GM12878 (cell line): ENCODE measurements at regions not wholly inside any gene's neighbourhood (a gene's known extent, or its start where the extent isn't known, plus 50 kb on each side); places are given as distances from the start of the nearest gene placed in this dataset.

ENCODE experiments used
- ATAC-seq: fragments of 200-7000 bp; cut with Tn5 transposase; 3 replicates; pipeline ENCODE4 v1.9.1; 2020; ENCODE audit warnings: mild to moderate bottlenecking, moderate library complexity
- BruUV-seq: library from RNA; stranded (reverse); fragments of 400-500 nt; replicated peaks from 2 replicates; lab custom pipeline; 2021; lab: Mats Ljungman, UMichigan
- CTCF ChIA-PET: fragments of 300-600 bp; sonication (Branson Sonifier 250); formaldehyde crosslinking; extraction: SDS; loops from one replicate; lab custom pipeline; 2021; ENCODE audit warnings: inconsistent platforms; lab: Yijun Ruan, JAX
- POLR2A ChIA-PET: fragments of 350-600 bp; formaldehyde crosslinking; extraction: SDS; loops from one replicate; lab custom pipeline; 2021; ENCODE audit warnings: inconsistent platforms; lab: Charles Lee
- RAD21 ChIA-PET: fragments of 300-600 bp; sonication (Branson Sonifier 250); formaldehyde crosslinking; loops from one replicate; lab custom pipeline; 2023; ENCODE audit warnings: antibody characterized with exemption; ENCODE audit not compliant: unreplicated experiment; lab: Charles Lee
- SMC1A ChIA-PET: fragments of 300-600 bp; sonication (Branson Sonifier 250); formaldehyde crosslinking; loops from one replicate; lab custom pipeline; 2023; ENCODE audit not compliant: unreplicated experiment, uncharacterized antibody; lab: Charles Lee
- DNase-seq: peaks from one replicate; pipeline ENCODE4 v3.0.0-alpha.2; 2011; ENCODE audit warnings: low read depth, low spot score
- FAIRE-seq: peaks from 3 replicates; lab custom pipeline; 2011; peaks lifted over from hg19 to GRCh38; lab: Jason Lieb, UNC
- H2AFZ ChIP-seq: 2 replicates; pipeline ENCODE4 v1.6.0; 2011; ENCODE audit warnings: low read depth, low read length, control low read depth; ENCODE audit not compliant: control insufficient read depth
- H3K27ac ChIP-seq: 2 replicates; pipeline ENCODE4 v1.5.1; 2011; ENCODE audit warnings: control low read depth; ENCODE audit not compliant: control insufficient read depth, insufficient read depth
- H3K27me3 ChIP-seq, 2 experiments: replicated peaks in 1 of 2; 2 replicates each; pipeline versions ENCODE4 v1.6.0 to v1.6.1; 2011; ENCODE audit warnings: low read length in 1 of 2; ENCODE audit not compliant: control insufficient read depth in 2 of 2, insufficient read depth in 2 of 2
- H3K36me3 ChIP-seq, 2 experiments: 2 replicates each; pipeline ENCODE4 v1.5.1; 2011; ENCODE audit warnings: low read length in 1 of 2; ENCODE audit not compliant: control insufficient read depth in 2 of 2, insufficient read depth in 2 of 2
- H3K4me1 ChIP-seq: 2 replicates; pipeline ENCODE4 v1.6.1; 2011; ENCODE audit warnings: mild to moderate bottlenecking, low read length, moderate library complexity, mixed read lengths; ENCODE audit not compliant: control insufficient read depth, insufficient read depth
- H3K4me2 ChIP-seq: 2 replicates; pipeline ENCODE4 v1.6.0; 2011; ENCODE audit warnings: control low read depth; ENCODE audit not compliant: control insufficient read depth, insufficient read depth
- H3K4me3 ChIP-seq: fragments of 200-600 bp; sonication (generic); 2 replicates; pipeline ENCODE4 v1.5.1; 2016
- H3K79me2 ChIP-seq: 2 replicates; pipeline ENCODE4 v1.6.0; 2011; ENCODE audit warnings: low read length; ENCODE audit not compliant: control insufficient read depth, insufficient read depth
- H3K9ac ChIP-seq: 2 replicates; pipeline ENCODE4 v1.8.0; 2011; ENCODE audit warnings: low read length, control low read depth, mixed read lengths; ENCODE audit not compliant: control insufficient read depth, insufficient read depth
- H3K9me3 ChIP-seq: replicated peaks from 3 replicates; pipeline ENCODE4 v1.5.1; 2011; ENCODE audit warnings: mild to moderate bottlenecking, low read length; ENCODE audit not compliant: control insufficient read depth, insufficient read depth
- H4K20me1 ChIP-seq: 2 replicates; pipeline ENCODE4 v1.6.0; 2011; ENCODE audit not compliant: control insufficient read depth, insufficient read depth
- DPF2 ChIP-seq: fragments of 450-650 bp; IDR thresholded peaks from 2 replicates; pipeline ENCODE4 v1.6.1; 2017; ENCODE audit warnings: mild to moderate bottlenecking
- E4F1 ChIP-seq: fragments of 450-650 bp; IDR thresholded peaks from 2 replicates; pipeline ENCODE4 v1.6.1; 2018; ENCODE audit warnings: borderline replicate concordance, mild to moderate bottlenecking; ENCODE audit not compliant: partially characterized antibody
- EED ChIP-seq: sonication (generic); IDR thresholded peaks from 2 replicates; pipeline ENCODE4 v1.6.1; 2016; ENCODE audit warnings: antibody characterized with exemption, low read depth
- EZH2 ChIP-seq: IDR thresholded peaks from 2 replicates; pipeline ENCODE4 v1.6.1; 2012; ENCODE audit warnings: low read depth, mild to moderate bottlenecking, control low read depth, inconsistent platforms, low read length, borderline replicate concordance; ENCODE audit not compliant: control insufficient read depth
- GABPA ChIP-seq: IDR thresholded peaks from 2 replicates; pipeline ENCODE4 v1.6.1; 2014; ENCODE audit warnings: antibody characterized with exemption, low read depth, mild to moderate bottlenecking, inconsistent platforms
- HSF1 ChIP-seq: fragments of 150-350 bp; IDR thresholded peaks from 2 replicates; pipeline ENCODE4 v1.6.1; 2014; ENCODE audit warnings: mild to moderate bottlenecking, low read depth, low read length
- JUNB ChIP-seq: IDR thresholded peaks from 2 replicates; pipeline ENCODE4 v1.6.1; 2016; ENCODE audit warnings: antibody characterized with exemption, mild to moderate bottlenecking
- KLF5 ChIP-seq: fragments of 450-650 bp; IDR thresholded peaks from 2 replicates; pipeline ENCODE4 v1.6.1; 2014; ENCODE audit warnings: mild to moderate bottlenecking; ENCODE audit not compliant: partially characterized antibody
- MAX ChIP-seq: IDR thresholded peaks from 2 replicates; pipeline ENCODE4 v1.6.1; 2012; ENCODE audit warnings: low read depth, low read length, improper control_type of control experiment
- MEF2B ChIP-seq: fragments of 450-650 bp; IDR thresholded peaks from 2 replicates; pipeline ENCODE4 v1.6.1; 2018; ENCODE audit warnings: mild to moderate bottlenecking, moderate library complexity; ENCODE audit not compliant: partially characterized antibody, poor library complexity, severe bottlenecking
- MTA2 ChIP-seq: fragments of 450-650 bp; IDR thresholded peaks from 2 replicates; pipeline ENCODE4 v1.6.1; 2016; ENCODE audit warnings: low read depth, mild to moderate bottlenecking, moderate library complexity
- NBN ChIP-seq: fragments of 450-650 bp; IDR thresholded peaks from 2 replicates; pipeline ENCODE4 v1.6.1; 2016
- POLR2AphosphoS5 ChIP-seq: IDR thresholded peaks from 2 replicates; pipeline ENCODE4 v1.6.1; 2011; ENCODE audit warnings: mild to moderate bottlenecking, low read length, inconsistent platforms
- RBBP5 ChIP-seq: fragments of 200-600 bp; sonication (generic); conservative IDR thresholded peaks from 2 replicates; pipeline ENCODE4 v1.6.1; 2016
- RELA ChIP-seq: fragments of 450-650 bp; IDR thresholded peaks from 2 replicates; pipeline ENCODE4 v1.8.0; 2014; ENCODE audit warnings: borderline replicate concordance; ENCODE audit not compliant: partially characterized antibody
- SMARCA5 ChIP-seq: fragments of 450-650 bp; IDR thresholded peaks from 2 replicates; pipeline ENCODE4 v1.6.1; 2017; ENCODE audit warnings: mild to moderate bottlenecking
- STAT3 ChIP-seq: IDR thresholded peaks from 2 replicates; pipeline ENCODE4 v1.6.1; 2011; ENCODE audit warnings: low read depth, low read length, improper control_type of control experiment
- SUPT20H ChIP-seq: IDR thresholded peaks from 2 replicates; pipeline ENCODE4 v1.6.1; 2011; ENCODE audit warnings: low read depth, mild to moderate bottlenecking, low read length, moderate library complexity, borderline replicate concordance; ENCODE audit not compliant: control insufficient read depth
- in situ Hi-C: fragments of 300-500 bp; cut with MboI; formaldehyde crosslinking; loops from 9 replicates; pipeline ENCODE4 v1.14.3; 2018; ENCODE audit warnings: mixed read lengths
- intact Hi-C: fragments of 100-400 bp; cut with micrococcal nuclease; formaldehyde crosslinking; loops from one replicate; pipeline ENCODE4 v1.14.2; 2022; ENCODE audit not compliant: unreplicated experiment

GRCh38 chr2:45177870-45178269 is 168.6 kb upstream of the SIX2 start (continued):
- no peak for TF ChIP-seq E4F1
- TF ChIP-seq, all 136 proteins: peak for 0

GRCh38 chr2:45176390-45176789 is 167.1 kb upstream of the SIX2 start:
- ATAC-seq (no peak), DNase-seq (no peak), FAIRE-seq (no peak)
- no peak overlapping the region for H3K4me3 ChIP-seq
- no peaks in the 10 kb centered on the region for H3K36me3 ChIP-seq
- H3K27me3 ChIP-seq = peaks cover 0 to 10% of the 10 kb centered on the region in 2 experiments; a peak in 2 of 4 replicates
- no peak overlapping the region for H2AFZ ChIP-seq
- TF ChIP-seq RELA = no peak
- no peak for TF ChIP-seq SUPT20H
- TF ChIP-seq JUNB = no peak
- no peak for TF ChIP-seq SMARCA5
- no peak for TF ChIP-seq HSF1
- no peak for TF ChIP-seq GABPA
- TF ChIP-seq DPF2 = no peak
- TF ChIP-seq POLR2AphosphoS5 = no peak
- TF ChIP-seq STAT3 = no peak
- TF ChIP-seq MAX = no peak
- no peak for TF ChIP-seq NBN
- TF ChIP-seq EED = no peak
- TF ChIP-seq EZH2 = no peak
- no peak for TF ChIP-seq KLF5
- TF ChIP-seq MEF2B = no peak
- no peak for TF ChIP-seq RBBP5
- TF ChIP-seq MTA2 = no peak
- H4K20me1 ChIP-seq = no peaks in the 10 kb centered on the region
- H3K4me1 ChIP-seq = no peaks in the 10 kb centered on the region
- in situ Hi-C loops = no loop called here
- POLR2A ChIA-PET = no interaction called here
- intact Hi-C loops = no loop called here
- RAD21 ChIA-PET = no interaction called here
- SMC1A ChIA-PET = no interaction called here
- H3K79me2 ChIP-seq = no peaks in the 10 kb centered on the region
- H3K9ac ChIP-seq = no peak overlapping the region
- no peak overlapping the region for H3K4me2 ChIP-seq
- no peaks in the 10 kb centered on the region for H3K9me3 ChIP-seq
- BruUV-seq = no TSS peak
- CTCF ChIA-PET = no interaction called here
- no peak overlapping the region for H3K27ac ChIP-seq
